Activated T-cell treated with anti-CD3 and anti-CD28 coated beads for 24 hours (primary cell): ENCODE measurements at regions not wholly inside any gene's neighbourhood (a gene's known extent, or its start where the extent isn't known, plus 50 kb on each side); places are given as distances from the start of the nearest gene placed in this dataset.
"Not testable (repeated sequence)": the region's sequence is repeated elsewhere in the genome, so short reads cannot be mapped to it uniquely, and the experiment has no call there.

ENCODE experiments used
- DNase-seq: peaks from one replicate; pipeline ENCODE4 v3.0.0-alpha.2; 2020; ENCODE audit warnings: low read depth

- no peak for DNase-seq
Measured at GRCh38 chr17:6893382-6894205, 62.1 kb upstream of the TEKT1 start.

GRCh38 chr17:6894206-6894528 is 62.6 kb upstream of the TEKT1 start:
- peak; percentile 6 for DNase-seq

GRCh38 chr17:6901086-6901485 is 69.6 kb upstream of the TEKT1 start:
- DNase-seq, result no peak

- DNase-seq, result no peak
Measured at GRCh38 chr17:6903326-6903900, 71.9 kb upstream of the TEKT1 start.

GRCh38 chr17:6908807-6909206 is 77.3 kb upstream of the TEKT1 start:
- no peak for DNase-seq

- no peak for DNase-seq
Measured at GRCh38 chr17:6910987-6911603, 79.6 kb upstream of the TEKT1 start.

- no peak for DNase-seq
Measured at GRCh38 chr17:6912110-6913051, 80.9 kb upstream of the TEKT1 start.

- DNase-seq, result peak; percentile 67
Measured at GRCh38 chr17:6913608-6914443, 82.0 kb upstream of the ALOX12 start.

- no peak for DNase-seq
Measured at GRCh38 chr17:6914711-6915110, 81.1 kb upstream of the ALOX12 start.

- no peak for DNase-seq
Measured at GRCh38 chr17:6915620-6916019, 80.2 kb upstream of the ALOX12 start.

- no peak for DNase-seq
Measured at GRCh38 chr17:6919158-6919557, 76.7 kb upstream of the ALOX12 start.

- DNase-seq, result no peak
Measured at GRCh38 chr17:6923385-6923784, 72.5 kb upstream of the ALOX12 start.

- DNase-seq, result no peak
Measured at GRCh38 chr17:6924208-6924607, 71.6 kb upstream of the ALOX12 start.

GRCh38 chr17:6926667-6927066 is 69.2 kb upstream of the ALOX12 start:
- no peak for DNase-seq

- DNase-seq, result no peak
Measured at GRCh38 chr17:6927290-6928126, 68.3 kb upstream of the ALOX12 start.

GRCh38 chr17:6928193-6928592 is 67.7 kb upstream of the ALOX12 start:
- no peak for DNase-seq

- no peak for DNase-seq
Measured at GRCh38 chr17:6930749-6931148, 65.1 kb upstream of the ALOX12 start.

GRCh38 chr17:6934544-6934943 is 61.3 kb upstream of the ALOX12 start:
- DNase-seq, result not testable (repeated sequence)

GRCh38 chr17:6936370-6937028 is 59.4 kb upstream of the ALOX12 start:
- DNase-seq, result no peak

GRCh38 chr17:6938637-6939036 is 57.2 kb upstream of the ALOX12 start:
- no peak for DNase-seq
